K562 (cell line): ENCODE measurements at regions not wholly inside any gene's neighbourhood (a gene's known extent, or its start where the extent isn't known, plus 50 kb on each side); places are given as distances from the start of the nearest gene placed in this dataset.

Experiments used
- ATAC-seq: fragments of 200-7000 bp; cut with Tn5 transposase; 3 replicates; pipeline ENCODE4 v1.9.1; 2020; ENCODE audit warnings: moderate library complexity
- BruUV-seq: library from RNA; stranded (reverse); fragments of 400-500 nt; replicated peaks from 2 replicates; lab custom pipeline; 2021; lab: Mats Ljungman, UMichigan
- CTCF ChIA-PET: fragments of 300-600 bp; formaldehyde crosslinking; extraction: SDS; loops from one replicate; lab custom pipeline; 2021; ENCODE audit warnings: low intra/inter-chr PET ratio; lab: Yijun Ruan, JAX
- POLR2A ChIA-PET: fragments of 300-600, 350-650 bp; sonication (Branson Sonifier 250); formaldehyde crosslinking; extraction: SDS; loops from one replicate; lab custom pipeline; 2021; ENCODE audit warnings: antibody characterized with exemption, inconsistent platforms; lab: Yijun Ruan, JAX
- DNase-seq, 4 experiments: peaks; one replicate each; pipeline versions ENCODE4 v3.0.0 to v3.0.0-alpha.2; 2011 to 2018; ENCODE audit warnings: low spot score in 3 of 4, mixed read lengths in 3 of 4; ENCODE audit errors: extremely low read depth in 1 of 4
- FAIRE-seq: peaks from 2 replicates; lab custom pipeline; 2011; peaks lifted over from hg19 to GRCh38; lab: Jason Lieb, UNC
- H2AFZ ChIP-seq: 2 replicates; pipeline ENCODE4 v1.6.0; 2011; ENCODE audit warnings: low read depth, low read length, control low read depth, inconsistent platforms
- H3K27ac ChIP-seq: fragments of 200-600 bp; 3 replicates; pipeline ENCODE4 v1.8.0; 2011; ENCODE audit warnings: low read depth, mild to moderate bottlenecking, control low read depth, inconsistent platforms, low read length, moderate library complexity, mixed read lengths; ENCODE audit errors: extremely low read depth
- H3K27me3 ChIP-seq, 2 experiments: fragments of 300-600 bp in 1 of 2; 2 replicates in 1 of 2; 3 replicates in 1 of 2; pipeline versions ENCODE4 v1.6.0 to v1.8.0; 2011; ENCODE audit warnings: inconsistent platforms in 2 of 2, low read length in 2 of 2, mild to moderate bottlenecking in 1 of 2, mixed read lengths in 1 of 2, moderate library complexity in 1 of 2; ENCODE audit not compliant: control insufficient read depth in 2 of 2, insufficient read depth in 2 of 2
- H3K36me3 ChIP-seq: fragments of 300-600 bp; 3 replicates; pipeline ENCODE4 v1.8.0; 2011; ENCODE audit warnings: mild to moderate bottlenecking, low read length, inconsistent platforms; ENCODE audit not compliant: control insufficient read depth, insufficient read depth
- H3K4me1 ChIP-seq, 2 experiments: fragments of 200-600 bp in 1 of 2; replicated peaks in 1 of 2; 2 replicates in 1 of 2; 3 replicates in 1 of 2; pipeline versions ENCODE4 v1.5.1 to v1.8.0; 2011; ENCODE audit warnings: inconsistent platforms in 2 of 2, low read length in 2 of 2, mild to moderate bottlenecking in 1 of 2, mixed read lengths in 1 of 2, moderate library complexity in 1 of 2; ENCODE audit not compliant: control insufficient read depth in 2 of 2, insufficient read depth in 2 of 2
- H3K4me2 ChIP-seq: 2 replicates; pipeline ENCODE4 v1.6.1; 2011; ENCODE audit warnings: low read length, control low read depth, inconsistent platforms, mixed read lengths; ENCODE audit not compliant: insufficient read depth
- H3K4me3 ChIP-seq: fragments of 200-600 bp; sonication (generic), shearing (Covaris generic); 2 replicates; pipeline ENCODE4 v1.5.1; 2016; ENCODE audit warnings: control low read depth, inconsistent platforms
- H3K79me2 ChIP-seq: fragments of 200-600 bp; 3 replicates; pipeline ENCODE4 v1.8.0; 2011; ENCODE audit warnings: low read length, inconsistent platforms; ENCODE audit not compliant: control insufficient read depth, insufficient read depth
- H3K9ac ChIP-seq, 2 experiments: 2 replicates each; pipeline versions ENCODE4 v1.6.0 to v1.6.1; 2011; ENCODE audit warnings: low read depth in 2 of 2, low read length in 2 of 2, control low read depth in 1 of 2, inconsistent platforms in 1 of 2, mild to moderate bottlenecking in 1 of 2, mixed read lengths in 1 of 2; ENCODE audit not compliant: insufficient read depth in 1 of 2
- H3K9me1 ChIP-seq: one replicate; pipeline ENCODE4 v1.6.0; 2011; ENCODE audit warnings: inconsistent platforms, mild to moderate bottlenecking, low read length, moderate library complexity; ENCODE audit not compliant: control insufficient read depth, insufficient read depth
- H3K9me3 ChIP-seq: replicated peaks from 2 replicates; pipeline ENCODE4 v1.5.1; 2011; ENCODE audit warnings: low read depth, low read length, inconsistent platforms; ENCODE audit not compliant: control insufficient read depth, insufficient read depth
- H4K20me1 ChIP-seq: replicated peaks from 2 replicates; pipeline ENCODE4 v1.6.1; 2011; ENCODE audit warnings: low read length, inconsistent platforms, mixed read lengths; ENCODE audit not compliant: control insufficient read depth, insufficient read depth
- C11orf30 ChIP-seq: fragments of 450-650 bp; IDR thresholded peaks from 2 replicates; pipeline ENCODE4 v1.6.1; 2016; ENCODE audit warnings: low read depth, mild to moderate bottlenecking
- CREM ChIP-seq: IDR thresholded peaks from 2 replicates; pipeline ENCODE4 v1.6.1; 2014; ENCODE audit warnings: antibody characterized with exemption, low read depth
- NFE2L1 ChIP-seq: fragments of 450-650 bp; IDR thresholded peaks from 2 replicates; pipeline ENCODE4 v1.6.1; 2016; ENCODE audit warnings: missing genetic modification characterization, low read depth, mild to moderate bottlenecking, missing compliant biosample characterization, moderate library complexity, borderline replicate concordance
- RUNX1 ChIP-seq: sonication (generic); IDR thresholded peaks from 2 replicates; pipeline ENCODE4 v1.6.1; 2016; ENCODE audit warnings: antibody characterized with exemption, low read depth
- ZZZ3 ChIP-seq: fragments of 450-650 bp; IDR thresholded peaks from 2 replicates; pipeline ENCODE4 v1.6.1; 2016; ENCODE audit warnings: antibody characterized with exemption, mild to moderate bottlenecking, moderate library complexity
- in situ Hi-C: fragments of 300-500 bp; cut with MboI; formaldehyde crosslinking; loops from 4 replicates; pipeline ENCODE4 v1.15.0; 2018; ENCODE audit warnings: inconsistent platforms, mixed read lengths
- intact Hi-C: fragments of 100-400 bp; cut with micrococcal nuclease; formaldehyde crosslinking; loops from 2 replicates; pipeline ENCODE4 v1.14.2; 2022
- TF ChIP-seq, protein P1 (sequence below): sonication (generic); formaldehyde crosslinking; IDR thresholded peaks from 2 replicates; pipeline ENCODE4 v1.8.0; 2022; ENCODE audit warnings: mild to moderate bottlenecking, missing genetic modification reagents
- TF ChIP-seq, protein P2 (sequence below): fragments of 250-450 bp; sonication (Bioruptor Pico); IDR thresholded peaks from 2 replicates; pipeline ENCODE4 v1.5.0; 2020; ENCODE audit warnings: mild to moderate bottlenecking, borderline replicate concordance
- TF ChIP-seq, protein P3 (sequence below): fragments of 450-650 bp; IDR thresholded peaks from 2 replicates; pipeline ENCODE4 v1.6.1; 2016
- TF ChIP-seq, protein P4 (sequence below): fragments of 250-450 bp; sonication (Bioruptor Pico); IDR thresholded peaks from 2 replicates; pipeline ENCODE4 v1.4.0; 2020; ENCODE audit warnings: mild to moderate bottlenecking, moderate library complexity, borderline replicate concordance
- TF ChIP-seq, protein P5 (sequence below): sonication (generic); formaldehyde crosslinking; IDR thresholded peaks from 2 replicates; pipeline ENCODE4 v1.8.0; 2023; ENCODE audit warnings: mild to moderate bottlenecking, missing genetic modification reagents

DNA sequence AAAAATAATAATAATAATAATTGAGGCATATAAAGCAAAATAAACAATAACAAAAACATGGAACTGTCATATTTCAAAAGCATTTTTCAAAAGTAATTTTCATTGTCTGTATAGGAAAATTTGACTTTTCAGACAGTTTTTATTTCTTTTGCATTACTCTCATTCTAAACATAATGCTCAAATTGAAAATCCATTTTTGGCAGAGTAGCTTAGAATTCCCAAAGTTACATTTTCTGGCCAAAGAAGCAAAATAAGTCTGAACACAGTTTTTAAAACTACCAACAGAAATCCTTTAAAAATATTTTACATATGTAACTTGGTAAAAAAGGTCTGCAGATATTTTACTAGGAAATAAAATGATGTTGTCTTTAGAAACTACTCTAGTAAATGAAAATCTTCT, 535.4 kb downstream of the ANKRD7 start:
- Histone ChIP-seq H3K9me3 (0 out of 2 replicates have a peak, but pooled peaks cover 2% of the 10 kb centered on the region), H3K79me2 (no peaks in the 10 kb centered on the region), H3K4me1 (no peaks in the 10 kb centered on the region), H3K9ac (no peak overlapping the region), H3K9me1 (no peaks in the 10 kb centered on the region), H2AFZ (no peak overlapping the region), H3K4me3 (no peak overlapping the region), H3K4me2 (no peak overlapping the region), H4K20me1 (no peaks in the 10 kb centered on the region), H3K36me3 (no peaks in the 10 kb centered on the region), H3K27ac (no peak overlapping the region), H3K27me3 (no peaks in the 10 kb centered on the region)
- in situ Hi-C loops, result no loop called here
- CTCF ChIA-PET, result no interaction called here
- POLR2A ChIA-PET, result no interaction called here
- BruUV-seq, result no TSS peak
- FAIRE-seq, result no peak
- no peak for DNase-seq
- intact Hi-C loops, result no loop called here
- no peak for ATAC-seq
- no peak for TF ChIP-seq CREM
- TF ChIP-seq, protein P1, sequence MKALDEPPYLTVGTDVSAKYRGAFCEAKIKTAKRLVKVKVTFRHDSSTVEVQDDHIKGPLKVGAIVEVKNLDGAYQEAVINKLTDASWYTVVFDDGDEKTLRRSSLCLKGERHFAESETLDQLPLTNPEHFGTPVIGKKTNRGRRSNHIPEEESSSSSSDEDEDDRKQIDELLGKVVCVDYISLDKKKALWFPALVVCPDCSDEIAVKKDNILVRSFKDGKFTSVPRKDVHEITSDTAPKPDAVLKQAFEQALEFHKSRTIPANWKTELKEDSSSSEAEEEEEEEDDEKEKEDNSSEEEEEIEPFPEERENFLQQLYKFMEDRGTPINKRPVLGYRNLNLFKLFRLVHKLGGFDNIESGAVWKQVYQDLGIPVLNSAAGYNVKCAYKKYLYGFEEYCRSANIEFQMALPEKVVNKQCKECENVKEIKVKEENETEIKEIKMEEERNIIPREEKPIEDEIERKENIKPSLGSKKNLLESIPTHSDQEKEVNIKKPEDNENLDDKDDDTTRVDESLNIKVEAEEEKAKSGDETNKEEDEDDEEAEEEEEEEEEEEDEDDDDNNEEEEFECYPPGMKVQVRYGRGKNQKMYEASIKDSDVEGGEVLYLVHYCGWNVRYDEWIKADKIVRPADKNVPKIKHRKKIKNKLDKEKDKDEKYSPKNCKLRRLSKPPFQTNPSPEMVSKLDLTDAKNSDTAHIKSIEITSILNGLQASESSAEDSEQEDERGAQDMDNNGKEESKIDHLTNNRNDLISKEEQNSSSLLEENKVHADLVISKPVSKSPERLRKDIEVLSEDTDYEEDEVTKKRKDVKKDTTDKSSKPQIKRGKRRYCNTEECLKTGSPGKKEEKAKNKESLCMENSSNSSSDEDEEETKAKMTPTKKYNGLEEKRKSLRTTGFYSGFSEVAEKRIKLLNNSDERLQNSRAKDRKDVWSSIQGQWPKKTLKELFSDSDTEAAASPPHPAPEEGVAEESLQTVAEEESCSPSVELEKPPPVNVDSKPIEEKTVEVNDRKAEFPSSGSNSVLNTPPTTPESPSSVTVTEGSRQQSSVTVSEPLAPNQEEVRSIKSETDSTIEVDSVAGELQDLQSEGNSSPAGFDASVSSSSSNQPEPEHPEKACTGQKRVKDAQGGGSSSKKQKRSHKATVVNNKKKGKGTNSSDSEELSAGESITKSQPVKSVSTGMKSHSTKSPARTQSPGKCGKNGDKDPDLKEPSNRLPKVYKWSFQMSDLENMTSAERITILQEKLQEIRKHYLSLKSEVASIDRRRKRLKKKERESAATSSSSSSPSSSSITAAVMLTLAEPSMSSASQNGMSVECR, result no peak
- no peak for TF ChIP-seq ZZZ3
- TF ChIP-seq, protein P2, sequence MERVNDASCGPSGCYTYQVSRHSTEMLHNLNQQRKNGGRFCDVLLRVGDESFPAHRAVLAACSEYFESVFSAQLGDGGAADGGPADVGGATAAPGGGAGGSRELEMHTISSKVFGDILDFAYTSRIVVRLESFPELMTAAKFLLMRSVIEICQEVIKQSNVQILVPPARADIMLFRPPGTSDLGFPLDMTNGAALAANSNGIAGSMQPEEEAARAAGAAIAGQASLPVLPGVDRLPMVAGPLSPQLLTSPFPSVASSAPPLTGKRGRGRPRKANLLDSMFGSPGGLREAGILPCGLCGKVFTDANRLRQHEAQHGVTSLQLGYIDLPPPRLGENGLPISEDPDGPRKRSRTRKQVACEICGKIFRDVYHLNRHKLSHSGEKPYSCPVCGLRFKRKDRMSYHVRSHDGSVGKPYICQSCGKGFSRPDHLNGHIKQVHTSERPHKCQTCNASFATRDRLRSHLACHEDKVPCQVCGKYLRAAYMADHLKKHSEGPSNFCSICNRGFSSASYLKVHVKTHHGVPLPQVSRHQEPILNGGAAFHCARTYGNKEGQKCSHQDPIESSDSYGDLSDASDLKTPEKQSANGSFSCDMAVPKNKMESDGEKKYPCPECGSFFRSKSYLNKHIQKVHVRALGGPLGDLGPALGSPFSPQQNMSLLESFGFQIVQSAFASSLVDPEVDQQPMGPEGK, result no peak
- no peak for TF ChIP-seq RUNX1
- TF ChIP-seq, protein P3, sequence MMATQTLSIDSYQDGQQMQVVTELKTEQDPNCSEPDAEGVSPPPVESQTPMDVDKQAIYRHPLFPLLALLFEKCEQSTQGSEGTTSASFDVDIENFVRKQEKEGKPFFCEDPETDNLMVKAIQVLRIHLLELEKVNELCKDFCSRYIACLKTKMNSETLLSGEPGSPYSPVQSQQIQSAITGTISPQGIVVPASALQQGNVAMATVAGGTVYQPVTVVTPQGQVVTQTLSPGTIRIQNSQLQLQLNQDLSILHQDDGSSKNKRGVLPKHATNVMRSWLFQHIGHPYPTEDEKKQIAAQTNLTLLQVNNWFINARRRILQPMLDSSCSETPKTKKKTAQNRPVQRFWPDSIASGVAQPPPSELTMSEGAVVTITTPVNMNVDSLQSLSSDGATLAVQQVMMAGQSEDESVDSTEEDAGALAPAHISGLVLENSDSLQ, result no peak
- no peak for TF ChIP-seq C11orf30
- TF ChIP-seq, protein P4, sequence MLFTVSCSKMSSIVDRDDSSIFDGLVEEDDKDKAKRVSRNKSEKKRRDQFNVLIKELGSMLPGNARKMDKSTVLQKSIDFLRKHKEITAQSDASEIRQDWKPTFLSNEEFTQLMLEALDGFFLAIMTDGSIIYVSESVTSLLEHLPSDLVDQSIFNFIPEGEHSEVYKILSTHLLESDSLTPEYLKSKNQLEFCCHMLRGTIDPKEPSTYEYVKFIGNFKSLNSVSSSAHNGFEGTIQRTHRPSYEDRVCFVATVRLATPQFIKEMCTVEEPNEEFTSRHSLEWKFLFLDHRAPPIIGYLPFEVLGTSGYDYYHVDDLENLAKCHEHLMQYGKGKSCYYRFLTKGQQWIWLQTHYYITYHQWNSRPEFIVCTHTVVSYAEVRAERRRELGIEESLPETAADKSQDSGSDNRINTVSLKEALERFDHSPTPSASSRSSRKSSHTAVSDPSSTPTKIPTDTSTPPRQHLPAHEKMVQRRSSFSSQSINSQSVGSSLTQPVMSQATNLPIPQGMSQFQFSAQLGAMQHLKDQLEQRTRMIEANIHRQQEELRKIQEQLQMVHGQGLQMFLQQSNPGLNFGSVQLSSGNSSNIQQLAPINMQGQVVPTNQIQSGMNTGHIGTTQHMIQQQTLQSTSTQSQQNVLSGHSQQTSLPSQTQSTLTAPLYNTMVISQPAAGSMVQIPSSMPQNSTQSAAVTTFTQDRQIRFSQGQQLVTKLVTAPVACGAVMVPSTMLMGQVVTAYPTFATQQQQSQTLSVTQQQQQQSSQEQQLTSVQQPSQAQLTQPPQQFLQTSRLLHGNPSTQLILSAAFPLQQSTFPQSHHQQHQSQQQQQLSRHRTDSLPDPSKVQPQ (CRISPR knock-in tag), result no peak
- TF ChIP-seq NFE2L1 (tag), result no peak
- TF ChIP-seq, protein P5, sequence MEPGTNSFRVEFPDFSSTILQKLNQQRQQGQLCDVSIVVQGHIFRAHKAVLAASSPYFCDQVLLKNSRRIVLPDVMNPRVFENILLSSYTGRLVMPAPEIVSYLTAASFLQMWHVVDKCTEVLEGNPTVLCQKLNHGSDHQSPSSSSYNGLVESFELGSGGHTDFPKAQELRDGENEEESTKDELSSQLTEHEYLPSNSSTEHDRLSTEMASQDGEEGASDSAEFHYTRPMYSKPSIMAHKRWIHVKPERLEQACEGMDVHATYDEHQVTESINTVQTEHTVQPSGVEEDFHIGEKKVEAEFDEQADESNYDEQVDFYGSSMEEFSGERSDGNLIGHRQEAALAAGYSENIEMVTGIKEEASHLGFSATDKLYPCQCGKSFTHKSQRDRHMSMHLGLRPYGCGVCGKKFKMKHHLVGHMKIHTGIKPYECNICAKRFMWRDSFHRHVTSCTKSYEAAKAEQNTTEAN (CRISPR knock-in tag), result no peak
